Esophagus squamous epithelium (tissue), 4 donors: ENCODE measurements at regions not wholly inside any gene's neighbourhood (a gene's known extent, or its start where the extent isn't known, plus 50 kb on each side); places are given as distances from the start of the nearest gene placed in this dataset.

ENCODE experiments used
- POLR2A ChIP-seq, 4 donors: fragments of 450-650 bp; IDR thresholded peaks; one replicate each; pipeline ENCODE4 v1.6.1; 2017; ENCODE audit warnings: antibody characterized with exemption in 4 of 4, mild to moderate bottlenecking in 4 of 4, moderate library complexity in 3 of 4
- TF ChIP-seq, protein P1 (sequence below), 6 experiments: fragments of 450-650 bp in 4 of 6; fragments of 200-600 bp in 2 of 6; sonication (generic) in 2 of 6; IDR thresholded peaks; one replicate each; pipeline ENCODE4 v1.5.1; 2016 to 2019; ENCODE audit warnings: antibody characterized with exemption in 6 of 6, mild to moderate bottlenecking in 4 of 6, moderate library complexity in 4 of 6

DNA sequence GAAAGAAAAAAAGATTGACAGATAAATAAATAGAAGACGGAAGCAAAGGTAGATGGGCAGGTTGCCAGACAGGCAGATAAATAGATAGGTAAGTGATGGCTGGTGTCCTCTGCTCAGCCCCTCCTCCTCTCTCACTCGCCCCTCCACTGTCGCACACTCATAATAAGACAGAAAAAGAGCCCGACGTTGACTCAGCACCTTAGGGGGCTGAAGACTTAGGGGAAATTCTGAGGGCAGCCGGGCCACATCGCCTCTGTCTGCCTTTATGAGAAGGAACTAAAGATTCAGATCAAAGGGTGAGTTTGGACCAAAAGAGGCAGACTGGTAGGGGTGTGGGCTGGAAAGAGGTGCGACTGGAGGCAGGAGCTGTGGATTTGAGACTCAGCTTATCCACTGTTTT is 158.1 kb upstream of the IGSF21 start:
- TF ChIP-seq, protein P1, sequence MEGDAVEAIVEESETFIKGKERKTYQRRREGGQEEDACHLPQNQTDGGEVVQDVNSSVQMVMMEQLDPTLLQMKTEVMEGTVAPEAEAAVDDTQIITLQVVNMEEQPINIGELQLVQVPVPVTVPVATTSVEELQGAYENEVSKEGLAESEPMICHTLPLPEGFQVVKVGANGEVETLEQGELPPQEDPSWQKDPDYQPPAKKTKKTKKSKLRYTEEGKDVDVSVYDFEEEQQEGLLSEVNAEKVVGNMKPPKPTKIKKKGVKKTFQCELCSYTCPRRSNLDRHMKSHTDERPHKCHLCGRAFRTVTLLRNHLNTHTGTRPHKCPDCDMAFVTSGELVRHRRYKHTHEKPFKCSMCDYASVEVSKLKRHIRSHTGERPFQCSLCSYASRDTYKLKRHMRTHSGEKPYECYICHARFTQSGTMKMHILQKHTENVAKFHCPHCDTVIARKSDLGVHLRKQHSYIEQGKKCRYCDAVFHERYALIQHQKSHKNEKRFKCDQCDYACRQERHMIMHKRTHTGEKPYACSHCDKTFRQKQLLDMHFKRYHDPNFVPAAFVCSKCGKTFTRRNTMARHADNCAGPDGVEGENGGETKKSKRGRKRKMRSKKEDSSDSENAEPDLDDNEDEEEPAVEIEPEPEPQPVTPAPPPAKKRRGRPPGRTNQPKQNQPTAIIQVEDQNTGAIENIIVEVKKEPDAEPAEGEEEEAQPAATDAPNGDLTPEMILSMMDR (IDR thresholded peaks at IDR 0.05): no peak
- TF ChIP-seq POLR2A (IDR thresholded peaks at IDR 0.05): no peak
